Tibial nerve (tissue), 4 donors: ENCODE measurements at regions not wholly inside any gene's neighbourhood (a gene's known extent, or its start where the extent isn't known, plus 50 kb on each side); places are given as distances from the start of the nearest gene placed in this dataset.

Experiments
- DNase-seq, 2 donors: peaks; one replicate each; pipeline ENCODE4 v3.0.0-alpha.2; 2019; ENCODE audit warnings: low spot score in 2 of 2
- H3K27ac ChIP-seq, 4 donors: fragments of 200-600 bp; sonication (generic) in 3 of 4; one replicate each; pipeline ENCODE4 v1.5.1; 2017 to 2019; ENCODE audit warnings: mild to moderate bottlenecking in 1 of 4
- H3K27me3 ChIP-seq, 2 donors: fragments of 200-600 bp; sonication (generic) in 1 of 2; one replicate each; pipeline versions ENCODE4 v1.5.1 to v1.6.0; 2017 to 2019
- H3K36me3 ChIP-seq, 3 donors: fragments of 200-600 bp; sonication (generic); one replicate each; pipeline ENCODE4 v1.5.1; 2018 to 2019
- H3K4me1 ChIP-seq, 4 donors: fragments of 200-600 bp; sonication (generic) in 3 of 4; one replicate each; pipeline ENCODE4 v1.5.1; 2017 to 2019
- H3K4me3 ChIP-seq, 4 donors: fragments of 200-600 bp; sonication (generic) in 3 of 4; one replicate each; pipeline ENCODE4 v1.5.1; 2017 to 2019; ENCODE audit warnings: mild to moderate bottlenecking in 1 of 4, moderate library complexity in 1 of 4
- H3K9me3 ChIP-seq, 4 donors: fragments of 200-600 bp; sonication (generic) in 3 of 4; one replicate each; pipeline ENCODE4 v1.5.1; 2017 to 2019
- EP300 ChIP-seq, 2 donors: sonication (generic); formaldehyde crosslinking; IDR thresholded peaks; one replicate each; pipeline ENCODE4 v1.6.1; 2017; ENCODE audit warnings: antibody characterized with exemption in 2 of 2, mild to moderate bottlenecking in 1 of 2
- POLR2A ChIP-seq, 2 donors: fragments of 450-650 bp; IDR thresholded peaks; one replicate each; pipeline ENCODE4 v1.6.1; 2017; ENCODE audit warnings: antibody characterized with exemption in 2 of 2, mild to moderate bottlenecking in 2 of 2, moderate library complexity in 2 of 2
- WGBS, 2 donors: methylation state at CpG; one replicate each; pipeline ENCODE4 v1.1.5; 2018; 5-methylcytosine and 5-hydroxymethylcytosine counted together
- TF ChIP-seq, protein P1 (sequence below), 5 experiments: fragments of 200-600 bp in 3 of 5; fragments of 450-650 bp in 2 of 5; sonication (generic) in 3 of 5; IDR thresholded peaks; one replicate each; pipeline ENCODE4 v1.5.1; 2016 to 2019; ENCODE audit warnings: antibody characterized with exemption in 5 of 5, mild to moderate bottlenecking in 3 of 5, moderate library complexity in 2 of 5

DNA sequence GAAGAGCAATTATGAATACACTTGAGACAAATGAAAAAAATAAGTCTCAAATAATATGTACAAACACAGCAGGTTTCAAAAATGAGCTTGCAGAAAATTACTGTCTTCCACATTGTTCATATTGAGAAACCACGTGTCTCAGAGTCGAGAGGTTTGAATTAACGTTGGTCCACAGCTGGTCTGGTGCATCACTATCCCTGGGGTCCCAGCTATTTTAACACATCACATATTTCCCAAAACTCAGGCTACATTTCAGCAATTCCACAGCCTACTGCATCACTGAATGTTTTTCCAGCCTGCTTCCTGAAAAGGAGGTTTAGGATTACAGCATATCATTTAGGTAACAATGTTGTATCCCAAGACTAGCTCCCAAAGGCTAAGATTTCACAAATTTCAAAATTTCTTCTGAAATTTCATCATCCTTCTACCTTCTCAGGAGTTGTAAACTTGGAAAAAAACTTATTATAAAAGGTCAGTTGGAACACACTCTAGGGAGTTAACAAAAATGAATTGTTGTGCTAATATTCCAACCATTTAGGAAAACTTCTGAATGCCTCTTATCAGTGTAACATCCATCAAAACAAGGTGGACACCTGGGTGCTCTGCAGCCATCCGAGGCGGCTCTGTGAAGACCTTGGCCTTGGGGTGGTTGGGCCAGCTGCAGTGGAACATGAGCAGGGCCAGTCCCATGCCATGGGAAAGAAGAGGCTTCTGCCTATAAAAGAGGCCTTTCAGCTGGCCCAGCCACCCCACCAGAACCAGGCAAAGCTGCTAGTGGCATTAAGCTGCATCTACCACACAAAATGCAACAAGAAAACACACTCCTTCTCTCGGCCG, 198.1 kb upstream of the RBBP8 start:
- 73 to 77% methylated on average over 7 of the region's 7 CpGs for WGBS, 2 donors
- no peak for DNase-seq
- H3K27ac ChIP-seq: no peak overlapping the region
- no peaks in the 10 kb centered on the region for H3K9me3 ChIP-seq
- no peaks in the 10 kb centered on the region for H3K36me3 ChIP-seq
- TF ChIP-seq EP300 (IDR thresholded peaks at IDR 0.05): peak in 1 of 2 donors; percentile 44
- TF ChIP-seq POLR2A (IDR thresholded peaks at IDR 0.05): no peak
- no peaks in the 10 kb centered on the region for H3K4me1 ChIP-seq
- H3K4me3 ChIP-seq: no peak overlapping the region
- no peaks in the 10 kb centered on the region for H3K27me3 ChIP-seq

DNA sequence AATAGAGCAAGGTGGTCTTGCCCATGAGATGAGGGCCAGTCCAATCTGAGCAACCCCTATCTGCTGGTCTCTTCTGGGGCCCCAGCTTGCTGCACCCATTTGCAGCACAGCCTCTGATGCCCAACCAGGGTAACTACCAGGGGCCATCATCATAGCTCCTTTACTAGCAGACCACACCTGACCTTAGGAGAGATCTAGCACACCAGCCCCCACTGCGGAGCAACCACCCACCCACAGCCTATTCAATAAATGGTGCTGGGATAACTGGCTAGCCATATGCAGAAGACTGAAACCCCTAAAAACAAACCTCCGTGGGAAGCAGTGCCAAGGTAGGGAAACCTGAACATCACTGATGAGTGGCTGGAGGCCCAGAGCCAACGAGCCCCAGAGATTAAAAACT, 196.1 kb upstream of the RBBP8 start:
- H3K27ac ChIP-seq: no peak overlapping the region
- H3K27me3 ChIP-seq: no peaks in the 10 kb centered on the region
- H3K4me1 ChIP-seq: no peaks in the 10 kb centered on the region
- no peaks in the 10 kb centered on the region for H3K36me3 ChIP-seq
- H3K9me3 ChIP-seq: no peaks in the 10 kb centered on the region
- no peak for DNase-seq
- TF ChIP-seq, protein P1, sequence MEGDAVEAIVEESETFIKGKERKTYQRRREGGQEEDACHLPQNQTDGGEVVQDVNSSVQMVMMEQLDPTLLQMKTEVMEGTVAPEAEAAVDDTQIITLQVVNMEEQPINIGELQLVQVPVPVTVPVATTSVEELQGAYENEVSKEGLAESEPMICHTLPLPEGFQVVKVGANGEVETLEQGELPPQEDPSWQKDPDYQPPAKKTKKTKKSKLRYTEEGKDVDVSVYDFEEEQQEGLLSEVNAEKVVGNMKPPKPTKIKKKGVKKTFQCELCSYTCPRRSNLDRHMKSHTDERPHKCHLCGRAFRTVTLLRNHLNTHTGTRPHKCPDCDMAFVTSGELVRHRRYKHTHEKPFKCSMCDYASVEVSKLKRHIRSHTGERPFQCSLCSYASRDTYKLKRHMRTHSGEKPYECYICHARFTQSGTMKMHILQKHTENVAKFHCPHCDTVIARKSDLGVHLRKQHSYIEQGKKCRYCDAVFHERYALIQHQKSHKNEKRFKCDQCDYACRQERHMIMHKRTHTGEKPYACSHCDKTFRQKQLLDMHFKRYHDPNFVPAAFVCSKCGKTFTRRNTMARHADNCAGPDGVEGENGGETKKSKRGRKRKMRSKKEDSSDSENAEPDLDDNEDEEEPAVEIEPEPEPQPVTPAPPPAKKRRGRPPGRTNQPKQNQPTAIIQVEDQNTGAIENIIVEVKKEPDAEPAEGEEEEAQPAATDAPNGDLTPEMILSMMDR (IDR thresholded peaks at IDR 0.05): no peak
- no peak for TF ChIP-seq EP300 (IDR thresholded peaks at IDR 0.05)
- TF ChIP-seq POLR2A (IDR thresholded peaks at IDR 0.05): no peak
- 81 to 83% methylated on average over 3 of the region's 3 CpGs for WGBS, 2 donors
- H3K4me3 ChIP-seq: no peak overlapping the region

DNA sequence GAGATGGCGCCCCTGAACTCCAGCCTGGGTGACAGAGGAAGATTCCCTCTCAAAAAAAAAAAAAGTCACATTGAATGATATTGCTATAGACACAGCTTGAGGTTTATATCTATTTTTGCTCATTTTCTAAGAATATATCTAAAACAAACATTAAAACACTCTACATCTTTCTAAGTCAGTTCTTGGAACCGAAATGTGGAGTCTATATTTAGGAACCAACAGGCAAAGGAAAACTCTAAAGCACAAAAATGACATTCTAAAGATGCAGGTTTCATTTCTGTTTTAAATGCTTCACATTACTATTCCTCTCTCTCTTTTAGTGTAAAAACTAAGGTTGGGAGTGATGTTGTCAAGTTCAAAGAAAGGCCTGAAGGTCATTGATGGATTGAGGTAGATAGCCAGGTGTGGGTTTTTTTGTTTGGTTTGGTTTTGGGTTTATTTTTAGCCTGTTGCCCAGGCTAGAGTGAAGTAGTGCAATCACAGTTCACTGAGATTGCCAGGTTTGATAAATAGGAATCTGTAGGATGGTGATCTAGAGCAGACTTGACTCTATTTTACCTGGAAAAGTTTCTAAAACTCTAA, 194.0 kb upstream of the RBBP8 start:
- Histone ChIP-seq H3K36me3 (no peaks in the 10 kb centered on the region), H3K27me3 (no peaks in the 10 kb centered on the region), H3K27ac (no peak overlapping the region), H3K9me3 (no peaks in the 10 kb centered on the region), H3K4me3 (no peak overlapping the region), H3K4me1 (no peaks in the 10 kb centered on the region)
- 77 to 78% methylated on average over 2 of the region's 2 CpGs for WGBS, 2 donors
- no peak for DNase-seq
- TF ChIP-seq EP300 (IDR thresholded peaks at IDR 0.05): no peak
- no peak for TF ChIP-seq POLR2A (IDR thresholded peaks at IDR 0.05)
- TF ChIP-seq, protein P1 (IDR thresholded peaks at IDR 0.05): no peak

DNA sequence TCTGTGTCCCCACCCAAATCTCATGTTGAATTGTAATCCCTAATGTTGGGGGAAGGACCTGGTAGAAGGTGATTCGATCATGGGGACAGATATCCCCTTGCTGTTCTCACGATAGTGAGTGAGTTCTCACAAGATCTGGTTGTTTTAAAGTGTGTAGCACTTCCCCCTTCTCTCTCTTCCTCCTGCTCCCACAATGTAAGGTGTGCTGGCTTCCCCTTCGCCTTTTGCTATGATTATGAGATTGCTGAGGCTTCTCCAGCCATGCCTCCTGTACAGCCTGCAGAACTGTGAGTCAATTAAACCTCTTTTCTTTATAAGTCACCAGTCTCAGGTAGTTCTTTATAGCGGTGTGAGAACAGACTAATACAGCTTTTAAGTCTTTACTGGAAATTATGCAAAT, 193.3 kb upstream of the RBBP8 start:
- H3K4me1 ChIP-seq: no peaks in the 10 kb centered on the region
- TF ChIP-seq, protein P1 (IDR thresholded peaks at IDR 0.05): no peak
- TF ChIP-seq POLR2A (IDR thresholded peaks at IDR 0.05): no peak
- no peak for TF ChIP-seq EP300 (IDR thresholded peaks at IDR 0.05)
- DNase-seq: no peak
- no peaks in the 10 kb centered on the region for H3K27me3 ChIP-seq
- H3K9me3 ChIP-seq: peaks cover 0 to 2% (median 0%) of the 10 kb centered on the region in 4 donors
- H3K4me3 ChIP-seq: no peak overlapping the region
- no peak overlapping the region for H3K27ac ChIP-seq
- no peaks in the 10 kb centered on the region for H3K36me3 ChIP-seq
- 72 to 79% methylated on average over 4 of the region's 4 CpGs for WGBS, 2 donors

DNA sequence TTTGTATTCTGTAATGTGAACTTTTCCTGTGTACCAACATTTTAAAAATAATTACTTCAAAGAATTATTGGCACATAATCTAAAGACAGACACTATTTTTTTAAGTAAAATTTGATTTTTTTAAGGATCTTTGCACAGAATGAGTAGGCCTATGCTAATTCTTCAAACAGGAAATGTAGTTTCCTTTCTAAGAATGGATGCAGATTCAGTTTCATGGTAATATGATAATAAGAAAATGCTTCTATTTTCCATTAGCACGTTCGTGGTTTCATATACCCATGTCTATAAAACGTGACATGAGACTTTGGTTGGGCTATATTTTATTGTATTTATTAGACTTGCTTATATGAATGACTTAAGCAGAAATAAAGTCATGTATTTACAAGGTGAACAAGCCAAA, 191.8 kb upstream of the RBBP8 start:
- H3K4me1 ChIP-seq: no peaks in the 10 kb centered on the region
- H3K9me3 ChIP-seq: peaks cover 0 to 5% (median 0%) of the 10 kb centered on the region in 4 donors
- H3K27ac ChIP-seq: no peak overlapping the region
- H3K36me3 ChIP-seq: no peaks in the 10 kb centered on the region
- TF ChIP-seq EP300 (IDR thresholded peaks at IDR 0.05) (no peak), POLR2A (IDR thresholded peaks at IDR 0.05) (no peak)
- TF ChIP-seq, protein P1 (IDR thresholded peaks at IDR 0.05): no peak
- no peak for DNase-seq
- no peaks in the 10 kb centered on the region for H3K27me3 ChIP-seq
- H3K4me3 ChIP-seq: no peak overlapping the region
- WGBS, 2 donors: 61 to 74% methylated on average over 3 of the region's 3 CpGs
